ENCODE measurements at regions not wholly inside any gene's neighbourhood (a gene's known extent, or its start where the extent isn't known, plus 50 kb on each side); places are given as distances from the start of the nearest gene placed in this dataset.
"Not testable (repeated sequence)": the region's sequence is repeated elsewhere in the genome, so short reads cannot be mapped to it uniquely, and the experiment has no call there.

DNA sequence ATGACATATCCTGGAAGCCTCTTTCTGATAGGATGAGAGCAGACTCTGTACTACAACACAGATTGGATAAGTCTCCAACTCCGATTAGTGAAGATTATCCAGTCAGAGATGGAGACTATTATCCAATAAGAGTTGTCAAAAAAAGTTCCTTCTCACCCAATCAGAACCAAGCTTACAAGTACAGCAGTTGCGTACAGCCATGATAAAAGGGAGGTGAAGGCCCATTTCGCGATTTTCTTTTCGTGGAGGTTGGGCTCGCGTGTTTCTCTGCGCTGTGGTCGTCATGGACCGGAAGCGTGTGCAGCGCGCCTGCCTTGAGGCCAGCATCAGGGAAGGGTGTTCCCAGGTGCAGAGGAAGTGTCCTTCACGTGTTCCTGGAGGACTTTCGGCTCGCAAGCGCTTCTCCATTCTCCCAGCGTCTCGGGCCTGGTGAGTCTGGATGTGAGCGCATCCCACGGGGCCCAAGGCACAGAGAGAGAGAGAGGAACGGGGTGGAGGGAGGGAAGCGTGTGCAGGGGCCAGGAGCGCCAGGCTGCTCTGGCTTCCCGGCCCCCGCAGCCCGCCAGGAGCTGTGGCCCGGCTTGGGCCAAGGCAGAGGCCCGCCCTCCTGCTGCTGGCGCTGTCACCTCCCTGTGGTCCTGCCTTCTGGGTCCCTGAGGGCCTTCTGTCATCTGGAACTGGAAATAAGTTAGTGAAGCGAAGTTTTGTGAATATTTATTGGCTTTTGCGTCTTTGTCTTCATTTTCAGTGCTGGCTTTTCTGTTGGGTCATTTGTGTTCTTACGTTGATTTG is 53.9 kb downstream of the CDRT15L2 start:
- DNase-seq (ENCODE audit: low read depth) = not testable (repeated sequence)

GRCh38 chr17:20640147-20640546 is 60.6 kb downstream of the CDRT15L2 start:
- not testable (repeated sequence) for DNase-seq (ENCODE audit: low read depth)

GRCh38 chr17:20646661-20647272 is 67.2 kb downstream of the CDRT15L2 start:
- not testable (repeated sequence) for DNase-seq (ENCODE audit: low read depth)

DNA sequence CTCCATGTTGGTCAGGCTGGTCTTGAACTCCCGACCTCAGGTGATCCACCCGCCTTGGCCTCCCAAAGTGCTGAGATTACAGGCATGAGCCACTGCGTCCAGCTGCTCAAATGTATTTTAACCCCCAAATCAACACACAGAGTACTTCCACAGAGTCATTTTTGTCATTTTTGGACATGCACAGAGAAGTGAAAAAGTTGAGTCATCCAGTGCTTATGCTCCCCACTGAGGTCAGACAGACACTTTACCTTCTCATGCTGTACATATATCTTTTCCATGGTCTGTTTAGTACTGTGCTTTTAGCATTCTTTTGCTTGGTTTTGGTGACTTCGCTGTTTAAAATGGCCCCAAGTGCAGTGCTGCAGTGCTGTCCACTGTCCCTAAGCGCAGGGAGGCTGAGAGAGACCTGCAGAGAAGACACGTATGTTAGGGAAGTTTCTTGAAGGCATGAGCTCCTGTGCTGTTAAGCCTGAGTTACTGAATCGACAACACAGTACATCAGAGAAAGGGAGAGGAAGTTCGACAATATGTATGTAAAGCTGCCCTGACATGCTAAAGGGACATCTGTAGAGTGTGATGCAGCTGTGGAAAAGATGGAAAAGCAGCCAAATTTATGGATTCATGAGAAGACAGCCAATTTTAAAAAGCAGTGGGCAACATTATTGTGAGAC is 69.7 kb downstream of the CDRT15L2 start:
- DNase-seq (ENCODE audit: low read depth) = not testable (repeated sequence)

GRCh38 chr17:20651022-20651421 is 71.5 kb downstream of the CDRT15L2 start:
- not testable (repeated sequence) for DNase-seq (ENCODE audit: low read depth)

- not testable (repeated sequence) for DNase-seq (ENCODE audit: low read depth)
Measured at GRCh38 chr17:20651736-20652135, 72.2 kb downstream of the CDRT15L2 start.

GRCh38 chr17:20653391-20653790 is 73.9 kb downstream of the CDRT15L2 start:
- not testable (repeated sequence) for DNase-seq (ENCODE audit: low read depth)

GRCh38 chr17:20654114-20654513 is 74.6 kb downstream of the CDRT15L2 start:
- DNase-seq (ENCODE audit: low read depth) = not testable (repeated sequence)

GRCh38 chr17:20654575-20654974 is 75.1 kb downstream of the CDRT15L2 start:
- not testable (repeated sequence) for DNase-seq (ENCODE audit: low read depth)

DNA sequence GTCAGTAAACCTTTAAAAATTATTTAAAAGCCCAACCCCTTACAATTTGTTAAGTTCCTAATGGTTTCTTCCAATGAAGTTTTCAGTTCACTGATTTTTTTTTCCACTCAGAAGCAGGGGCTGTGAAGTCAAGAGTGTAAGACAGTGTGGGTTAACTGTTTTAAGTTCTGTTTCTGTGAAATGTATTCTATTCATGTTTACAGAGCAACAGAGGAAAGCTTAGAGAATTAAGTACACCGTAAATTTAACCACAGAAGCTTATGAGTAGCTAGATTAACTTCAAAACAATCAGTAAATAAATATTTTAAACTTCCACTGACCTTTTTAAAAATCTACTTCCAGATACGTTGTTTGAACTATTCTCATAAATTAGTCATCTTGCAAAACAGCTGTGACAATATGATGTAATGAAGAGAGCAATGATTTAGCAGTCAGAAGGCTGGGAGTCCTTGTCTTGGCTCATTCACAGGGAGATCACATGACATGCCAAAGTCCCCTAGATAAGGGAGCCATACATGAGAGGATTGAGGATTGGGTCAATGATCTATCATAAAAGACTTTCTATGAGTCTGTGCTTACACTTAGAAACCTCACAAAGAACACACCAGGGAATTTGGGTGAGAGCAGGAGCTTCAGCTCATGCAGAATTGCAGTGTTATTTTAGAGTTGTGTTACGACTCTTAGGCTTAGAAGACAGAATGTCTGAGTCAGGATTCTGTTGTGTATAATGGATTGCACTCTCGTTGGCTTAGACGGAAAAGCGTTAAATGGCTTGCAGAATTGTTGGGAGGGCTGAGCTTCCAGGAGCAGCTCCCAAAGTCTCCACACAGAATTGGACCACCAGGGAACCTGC is 85.8 kb downstream of the CDRT15L2 start:
- DNase-seq (ENCODE audit: low read depth) = not testable (repeated sequence)

DNA sequence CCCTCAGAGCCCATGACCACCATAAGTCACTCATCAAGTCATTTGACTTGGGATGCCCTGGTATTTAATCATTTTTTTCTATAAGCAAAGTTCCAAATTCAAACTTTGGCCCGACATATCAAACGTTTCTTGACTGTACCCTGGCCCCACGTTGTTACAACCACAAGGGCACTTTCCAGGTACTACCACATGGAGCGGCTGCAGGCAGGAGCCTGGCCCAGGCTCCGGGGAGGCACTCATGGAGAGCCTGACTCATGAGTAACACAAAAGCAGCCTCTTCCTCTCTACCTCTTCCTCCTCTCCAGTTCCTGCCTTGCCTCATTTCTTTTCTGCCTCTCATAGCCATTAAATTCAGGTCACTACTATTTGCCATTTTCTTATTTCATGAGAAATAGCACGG is 87.2 kb downstream of the CDRT15L2 start:
- DNase-seq (ENCODE audit: low read depth) = not testable (repeated sequence)

DNA sequence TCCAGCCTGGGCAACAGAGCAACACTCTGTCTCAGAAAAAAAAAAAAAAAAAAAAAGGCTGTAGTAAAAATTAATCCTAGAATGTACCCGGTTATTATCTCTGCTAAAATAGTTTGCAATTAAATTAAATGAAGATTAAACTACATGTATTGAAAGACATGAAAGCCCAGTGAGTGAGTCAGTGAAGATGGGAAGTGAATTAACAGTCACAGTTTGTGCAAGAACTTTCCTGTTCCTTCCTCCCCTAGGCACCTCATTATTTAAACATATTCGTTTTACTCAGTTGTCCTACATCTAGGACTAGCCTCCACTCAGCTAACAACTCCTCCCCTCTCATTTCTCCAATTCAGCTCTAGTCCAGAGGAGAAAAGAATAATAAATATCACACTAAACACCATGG is 88.2 kb downstream of the CDRT15L2 start:
- DNase-seq (ENCODE audit: low read depth) = not testable (repeated sequence)

DNA sequence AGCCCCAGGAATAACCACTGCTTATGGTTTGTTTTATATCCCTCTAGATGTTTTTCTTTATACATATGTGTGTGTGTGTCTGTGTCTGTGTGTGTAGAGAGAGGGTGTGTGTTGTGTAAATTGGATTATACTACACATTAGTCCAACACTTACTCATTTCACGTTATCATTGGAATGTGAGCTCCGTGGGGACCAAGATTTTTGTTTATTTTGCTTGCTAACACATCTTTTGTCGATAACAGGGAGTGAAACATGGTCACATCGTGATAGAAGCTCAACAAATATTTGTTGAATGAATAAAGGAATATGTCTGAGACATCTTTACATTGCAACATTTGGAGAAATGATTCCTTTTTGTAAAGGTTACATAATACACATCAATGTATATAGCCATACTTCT is 88.8 kb downstream of the CDRT15L2 start:
- not testable (repeated sequence) for DNase-seq (ENCODE audit: low read depth)

GRCh38 chr17:20668868-20669267 is 89.3 kb downstream of the CDRT15L2 start:
- DNase-seq (ENCODE audit: low read depth) = not testable (repeated sequence)

DNA sequence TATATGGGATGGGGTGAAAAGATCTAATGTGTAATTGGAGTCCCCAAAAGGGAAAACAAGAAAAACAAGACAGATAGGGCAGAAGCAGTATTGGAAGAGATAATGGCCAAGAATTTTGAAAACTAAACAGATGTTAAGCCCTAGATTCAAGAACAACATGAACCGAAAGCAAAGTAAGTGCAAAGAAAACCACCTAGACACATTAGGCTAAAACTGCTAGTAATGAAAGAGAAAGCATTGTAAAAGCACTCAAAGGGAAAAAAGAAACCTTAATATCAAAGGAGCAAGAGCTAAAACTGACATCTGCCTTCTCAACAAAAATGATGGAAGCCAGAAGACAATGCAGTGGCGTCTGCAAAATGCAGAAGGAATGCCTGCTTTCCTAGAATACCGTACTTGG is 91.0 kb downstream of the CDRT15L2 start:
- DNase-seq (ENCODE audit: low read depth) = not testable (repeated sequence)

GRCh38 chr17:20674374-20674773 is 94.8 kb downstream of the CDRT15L2 start:
- not testable (repeated sequence) for DNase-seq (ENCODE audit: low read depth)

- not testable (repeated sequence) for DNase-seq (ENCODE audit: low read depth)
Measured at GRCh38 chr17:20675707-20676106, 96.2 kb downstream of the CDRT15L2 start.

DNA sequence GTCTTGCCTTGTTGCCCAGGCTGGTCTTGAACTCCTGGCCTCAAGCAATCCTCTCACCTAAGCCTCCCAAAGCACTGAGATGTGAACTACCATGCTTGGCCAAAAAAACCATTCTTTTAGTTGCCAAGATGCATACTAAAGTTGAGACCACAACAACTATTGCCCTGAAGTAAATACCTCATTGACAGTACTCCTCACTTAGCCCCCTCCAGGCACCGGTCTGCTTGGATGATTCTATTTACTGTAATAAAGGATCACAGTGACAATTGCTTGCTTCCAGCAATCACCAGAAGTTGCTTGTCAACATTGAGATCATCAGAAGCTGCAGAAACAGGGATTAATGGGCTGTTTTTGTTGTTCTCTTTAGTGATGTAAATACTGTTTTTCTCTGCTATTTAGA is 97.1 kb downstream of the CDRT15L2 start:
- DNase-seq (ENCODE audit: low read depth) = not testable (repeated sequence)

DNA sequence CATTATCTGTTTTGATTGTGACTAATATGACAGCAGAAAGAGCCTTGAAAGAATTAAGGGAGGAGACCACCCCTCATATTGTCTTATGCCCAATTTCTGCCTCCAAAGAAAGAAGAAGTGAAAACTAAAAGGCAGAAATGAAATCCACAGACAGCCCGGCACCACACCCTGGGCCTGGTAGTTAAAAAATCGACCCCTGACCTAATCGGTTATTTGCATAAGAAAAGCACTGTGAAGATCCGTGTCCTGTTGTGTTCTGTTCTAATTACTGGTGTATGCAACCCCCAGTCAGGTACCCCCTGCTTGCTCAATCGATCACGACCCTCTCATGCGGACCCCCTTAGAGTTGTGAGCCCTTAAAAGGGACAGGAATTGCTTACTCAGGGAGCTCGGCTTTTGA is 97.9 kb downstream of the CDRT15L2 start:
- not testable (repeated sequence) for DNase-seq (ENCODE audit: low read depth)

DNA sequence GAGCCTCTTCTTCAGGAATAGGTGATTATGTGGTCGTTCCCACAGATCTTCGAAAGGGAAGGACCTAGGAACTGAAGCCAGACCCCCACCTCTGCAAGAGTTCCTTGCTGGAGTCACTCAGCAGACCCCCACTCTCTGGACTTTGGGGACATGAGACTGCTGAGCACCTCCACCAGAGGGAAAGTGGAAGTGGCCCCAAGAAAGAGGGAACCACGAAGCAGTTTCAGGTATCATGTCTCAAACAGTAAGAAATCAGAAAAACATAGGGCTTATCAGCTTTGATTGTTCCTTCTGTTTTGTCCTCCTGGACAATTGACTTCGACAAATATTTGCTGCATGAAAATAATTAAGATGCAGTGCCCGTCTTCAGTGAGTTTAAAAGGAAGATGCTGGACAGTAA is 98.9 kb downstream of the CDRT15L2 start:
- DNase-seq (ENCODE audit: low read depth) = not testable (repeated sequence)

All from non-pigmented ciliary epithelial cell (primary cell).